Jurkat, Clone E6-1 (cell line): ENCODE measurements at regions not wholly inside any gene's neighbourhood (a gene's known extent, or its start where the extent isn't known, plus 50 kb on each side); places are given as distances from the start of the nearest gene placed in this dataset.
"Not testable (repeated sequence)": the region's sequence is repeated elsewhere in the genome, so short reads cannot be mapped to it uniquely, and the experiment has no call there.

Source experiments
- DNase-seq: peaks from one replicate; pipeline ENCODE4 v3.0.0-alpha.2; 2011; ENCODE audit warnings: low read depth, low spot score
- H3K4me3 ChIP-seq: 2 replicates; pipeline ENCODE4 v1.5.1; 2011; ENCODE audit warnings: mild to moderate bottlenecking, low read length, control low read depth, moderate library complexity

GRCh38 chrX:25771853-25772252, 366.3 kb upstream of the MAGEB18 start:
- DNase-seq, H3K4me3 ChIP-seq: not testable (repeated sequence)

GRCh38 chrX:25797796-25798195, 340.3 kb upstream of the MAGEB18 start:
- DNase-seq, H3K4me3 ChIP-seq: not testable (repeated sequence)

- no peak for DNase-seq
- no peak overlapping the region for H3K4me3 ChIP-seq
Observed at GRCh38 chrX:25805744-25806143, 332.4 kb upstream of the MAGEB18 start.

- DNase-seq, result no peak
- H3K4me3 ChIP-seq, result no peak overlapping the region
Observed at GRCh38 chrX:25807022-25807421, 331.1 kb upstream of the MAGEB18 start.

GRCh38 chrX:25810202-25810601, 327.9 kb upstream of the MAGEB18 start:
- no peak for DNase-seq
- H3K4me3 ChIP-seq, result no peak overlapping the region

GRCh38 chrX:25819879-25820278, 318.3 kb upstream of the MAGEB18 start:
- no peak for DNase-seq
- H3K4me3 ChIP-seq, result no peak overlapping the region

- DNase-seq, result no peak
- H3K4me3 ChIP-seq, result no peak overlapping the region
Observed at GRCh38 chrX:25851141-25851540, 287.0 kb upstream of the MAGEB18 start.

- no peak for DNase-seq
- H3K4me3 ChIP-seq, result no peak overlapping the region
Observed at GRCh38 chrX:25853002-25853479, 285.1 kb upstream of the MAGEB18 start.

GRCh38 chrX:25858273-25858880, 279.8 kb upstream of the MAGEB18 start:
- H3K4me3 ChIP-seq, result no peak overlapping the region
- DNase-seq, result no peak

- no peak for DNase-seq
- H3K4me3 ChIP-seq, result no peak overlapping the region
Observed at GRCh38 chrX:25860322-25860721, 277.8 kb upstream of the MAGEB18 start.

GRCh38 chrX:25869761-25870160, 268.4 kb upstream of the MAGEB18 start:
- no peak for DNase-seq
- no peak overlapping the region for H3K4me3 ChIP-seq

- DNase-seq, result no peak
- H3K4me3 ChIP-seq, result no peak overlapping the region
Observed at GRCh38 chrX:25872786-25873185, 265.4 kb upstream of the MAGEB18 start.

- H3K4me3 ChIP-seq, result no peak overlapping the region
- no peak for DNase-seq
Observed at GRCh38 chrX:25873196-25873595, 264.9 kb upstream of the MAGEB18 start.

GRCh38 chrX:25878806-25879205, 259.3 kb upstream of the MAGEB18 start:
- H3K4me3 ChIP-seq, result no peak overlapping the region
- no peak for DNase-seq

- not testable (repeated sequence) for H3K4me3 ChIP-seq, DNase-seq
Observed at GRCh38 chrX:25882503-25882902, 255.6 kb upstream of the MAGEB18 start.

- no peak overlapping the region for H3K4me3 ChIP-seq
- DNase-seq, result no peak
Observed at GRCh38 chrX:25897758-25898157, 240.4 kb upstream of the MAGEB18 start.

GRCh38 chrX:25905728-25906127, 232.4 kb upstream of the MAGEB18 start:
- H3K4me3 ChIP-seq, DNase-seq: not testable (repeated sequence)

- no peak for DNase-seq
- no peak overlapping the region for H3K4me3 ChIP-seq
Observed at GRCh38 chrX:25925946-25926345, 212.2 kb upstream of the MAGEB18 start.

GRCh38 chrX:25928316-25928715, 209.8 kb upstream of the MAGEB18 start:
- no peak overlapping the region for H3K4me3 ChIP-seq
- DNase-seq, result no peak

- no peak overlapping the region for H3K4me3 ChIP-seq
- no peak for DNase-seq
Observed at GRCh38 chrX:25941087-25941486, 197.1 kb upstream of the MAGEB18 start.

- no peak for DNase-seq
- no peak overlapping the region for H3K4me3 ChIP-seq
Observed at GRCh38 chrX:25941559-25942250, 196.4 kb upstream of the MAGEB18 start.
